Panc1 (cell line): ENCODE measurements at regions not wholly inside any gene's neighbourhood (a gene's known extent, or its start where the extent isn't known, plus 50 kb on each side); places are given as distances from the start of the nearest gene placed in this dataset.

Source experiments
- ATAC-seq: fragments of 200-7000 bp; cut with Tn5 transposase; 2 replicates; pipeline ENCODE4 v1.9.1; 2020; ENCODE audit warnings: mild to moderate bottlenecking, moderate library complexity
- BruUV-seq: library from RNA; stranded (reverse); fragments of 400-500 nt; replicated peaks from 2 replicates; lab custom pipeline; 2021; lab: Mats Ljungman, UMichigan
- CTCF ChIA-PET: fragments of 300-600 bp; sonication (Branson Sonifier 250); formaldehyde crosslinking; loops from one replicate; lab custom pipeline; 2022; ENCODE audit warnings: antibody characterized with exemption; lab: Charles Lee
- POLR2A ChIA-PET: fragments of 300-600 bp; sonication (Branson Sonifier 250); formaldehyde crosslinking; loops from one replicate; lab custom pipeline; 2022; ENCODE audit warnings: antibody characterized with exemption; lab: Charles Lee
- DNase-seq: peaks from one replicate; pipeline ENCODE4 v3.0.0-alpha.2; 2010; ENCODE audit warnings: low read depth, low spot score
- H3K27ac ChIP-seq: 2 replicates; pipeline ENCODE4 v1.5.1; 2011; ENCODE audit warnings: mild to moderate bottlenecking, low read length, inconsistent platforms
- H3K27me3 ChIP-seq: fragments of 200-500 bp; sonication (Bioruptor generic); 2 replicates; pipeline ENCODE4 v1.6.0; 2014; ENCODE audit warnings: low read length, inconsistent platforms; ENCODE audit not compliant: control insufficient read depth, insufficient read depth
- H3K36me3 ChIP-seq: fragments of 200-500 bp; sonication (Bioruptor generic); 2 replicates; pipeline ENCODE4 v1.5.1; 2014; ENCODE audit warnings: inconsistent platforms, mild to moderate bottlenecking, low read length, moderate library complexity; ENCODE audit not compliant: control insufficient read depth, insufficient read depth
- H3K4me1 ChIP-seq: 2 replicates; pipeline ENCODE4 v1.5.1; 2011; ENCODE audit warnings: inconsistent platforms, mild to moderate bottlenecking, low read length, moderate library complexity; ENCODE audit not compliant: control insufficient read depth, insufficient read depth
- H3K4me3 ChIP-seq, 2 experiments: 2 replicates each; pipeline ENCODE4 v1.5.1; 2011 to 2012; ENCODE audit warnings: low read depth in 2 of 2, low read length in 2 of 2, mild to moderate bottlenecking in 2 of 2, inconsistent platforms in 1 of 2, moderate library complexity in 1 of 2
- H3K9me3 ChIP-seq: fragments of 200-500 bp; sonication (Bioruptor generic); 2 replicates; pipeline ENCODE4 v1.5.1; 2014; ENCODE audit warnings: low read depth, mild to moderate bottlenecking, inconsistent platforms, low read length, moderate library complexity; ENCODE audit not compliant: control insufficient read depth, insufficient read depth
- CTCF ChIP-seq: fragments of 450-650 bp; IDR thresholded peaks from 2 replicates; pipeline ENCODE4 v1.5.1; 2017; ENCODE audit warnings: mild to moderate bottlenecking
- POLR2AphosphoS5 ChIP-seq: IDR thresholded peaks from 2 replicates; pipeline ENCODE4 v1.6.1; 2012; ENCODE audit warnings: mild to moderate bottlenecking, low read depth, low read length, moderate library complexity
- REST ChIP-seq, 2 experiments: IDR thresholded peaks; 2 replicates each; pipeline ENCODE4 v1.6.1; 2011 to 2012; ENCODE audit warnings: low read depth in 2 of 2, control low read depth in 1 of 2, low read length in 1 of 2, mild to moderate bottlenecking in 1 of 2, moderate library complexity in 1 of 2; ENCODE audit not compliant: insufficient read depth in 1 of 2
- SIN3A ChIP-seq: IDR thresholded peaks from 2 replicates; pipeline ENCODE4 v1.6.1; 2012; ENCODE audit warnings: low read depth, mild to moderate bottlenecking, low read length, moderate library complexity, borderline replicate concordance; ENCODE audit not compliant: insufficient read depth
- TCF7L2 ChIP-seq: IDR thresholded peaks from 2 replicates; pipeline ENCODE4 v1.6.1; 2011; ENCODE audit warnings: mild to moderate bottlenecking, low read depth, low read length, inconsistent platforms
- in situ Hi-C: cut with HindIII; loops from 2 replicates; pipeline ENCODE4 v1.10.0; 2016; ENCODE audit warnings: low sequenced_read_pairs, low pct_unique_long_range_greater_than_20kb
- intact Hi-C: fragments of 100-400 bp; cut with micrococcal nuclease; formaldehyde crosslinking; loops from one replicate; pipeline ENCODE4 v1.10.0; 2022; ENCODE audit not compliant: unreplicated experiment

- Histone ChIP-seq H3K4me3 (no peak overlapping the region), H3K27me3 (peaks cover 2% of the 10 kb centered on the region; the same call in 1 of the 2 replicates), H3K27ac (no peak overlapping the region), H3K36me3 (no peaks in the 10 kb centered on the region), H3K4me1 (no peaks in the 10 kb centered on the region), H3K9me3 (no peaks in the 10 kb centered on the region)
- in situ Hi-C loops = no loop called here
- intact Hi-C loops = no loop called here
- ATAC-seq (no peak), DNase-seq (no peak)
- TF ChIP-seq REST (IDR thresholded peaks at IDR 0.05; ENCODE audit: insufficient read depth in 1 of 2, low read depth in 2 of 2, low read length in 1 of 2) (no peak), POLR2AphosphoS5 (no peak), CTCF (no peak), TCF7L2 (no peak)
- no TSS peak for BruUV-seq
- ChIA-PET CTCF (no interaction called here), POLR2A (no interaction called here)
Observed at GRCh38 chr16:89027281-89027680, 50.3 kb upstream of the CBFA2T3 start.

GRCh38 chr16:89031715-89032659 lies 55.0 kb upstream of the CBFA2T3 start:
- ChIA-PET CTCF (no interaction called here), POLR2A (no interaction called here)
- no TSS peak for BruUV-seq
- DNase-seq (no peak), ATAC-seq (no peak)
- H3K9me3 ChIP-seq = no peaks in the 10 kb centered on the region
- H3K27me3 ChIP-seq = peaks cover 2% of the 10 kb centered on the region
- in situ Hi-C loops (no loop called here), intact Hi-C loops (no loop called here)
- TF ChIP-seq SIN3A = no peak
- no peak for TF ChIP-seq TCF7L2
- no peak for TF ChIP-seq REST (IDR thresholded peaks at IDR 0.05; ENCODE audit: insufficient read depth in 1 of 2, low read depth in 2 of 2, low read length in 1 of 2)
- H3K4me3 ChIP-seq = no peak overlapping the region
- H3K36me3 ChIP-seq = no peaks in the 10 kb centered on the region
- H3K27ac ChIP-seq = no peak overlapping the region
- H3K4me1 ChIP-seq = no peaks in the 10 kb centered on the region
